DMS79 treated with DMSO at 0.1 percent for 48 hours (cell line): ENCODE measurements at regions not wholly inside any gene's neighbourhood (a gene's known extent, or its start where the extent isn't known, plus 50 kb on each side); places are given as distances from the start of the nearest gene placed in this dataset.

ENCODE experiments used
- DNase-seq: peaks from one replicate; lab custom pipeline; 2025; lab: John Stamatoyannopoulos, UW

- peak; percentile 76 for DNase-seq
These were observed 101.2 kb upstream of the FSHR start for GRCh38 chr2:49255409-49255971.

- no peak for DNase-seq
These were observed 100.1 kb upstream of the FSHR start for GRCh38 chr2:49254401-49254800.

- no peak for DNase-seq
These were observed 97.5 kb upstream of the FSHR start for GRCh38 chr2:49251766-49252165.

- DNase-seq: no peak
These were observed 96.9 kb upstream of the FSHR start for GRCh38 chr2:49251251-49251650.

GRCh38 chr2:49248506-49248905 lies 94.2 kb upstream of the FSHR start:
- no peak for DNase-seq

- DNase-seq: no peak
These were observed 87.7 kb upstream of the FSHR start for GRCh38 chr2:49241991-49242390.

- DNase-seq: no peak
These were observed 87.2 kb upstream of the FSHR start for GRCh38 chr2:49241501-49241900.

- no peak for DNase-seq
These were observed 86.3 kb upstream of the FSHR start for GRCh38 chr2:49240608-49241007.

- DNase-seq: no peak
These were observed 84.3 kb upstream of the FSHR start for GRCh38 chr2:49238604-49238960.

GRCh38 chr2:49237867-49238603 lies 83.7 kb upstream of the FSHR start:
- no peak for DNase-seq

GRCh38 chr2:49236316-49236715 lies 82.0 kb upstream of the FSHR start:
- no peak for DNase-seq

- DNase-seq: no peak
These were observed 72.0 kb upstream of the FSHR start for GRCh38 chr2:49226360-49226759.

GRCh38 chr2:49225126-49225525 lies 70.8 kb upstream of the FSHR start:
- peak; percentile 47 for DNase-seq

- DNase-seq: peak; percentile 84
These were observed 70.2 kb upstream of the FSHR start for GRCh38 chr2:49224426-49225010.

GRCh38 chr2:49222975-49223528 lies 68.7 kb upstream of the FSHR start:
- no peak for DNase-seq

- no peak for DNase-seq
These were observed 65.4 kb upstream of the FSHR start for GRCh38 chr2:49219741-49220140.

GRCh38 chr2:49210191-49210590 lies 55.9 kb upstream of the FSHR start:
- no peak for DNase-seq

GRCh38 chr2:49207204-49207603 lies 52.9 kb upstream of the FSHR start:
- no peak for DNase-seq
